ENCODE measurements at regions not wholly inside any gene's neighbourhood (a gene's known extent, or its start where the extent isn't known, plus 50 kb on each side); places are given as distances from the start of the nearest gene placed in this dataset.
"Not testable (repeated sequence)": the region's sequence is repeated elsewhere in the genome, so short reads cannot be mapped to it uniquely, and the experiment has no call there.

DNA sequence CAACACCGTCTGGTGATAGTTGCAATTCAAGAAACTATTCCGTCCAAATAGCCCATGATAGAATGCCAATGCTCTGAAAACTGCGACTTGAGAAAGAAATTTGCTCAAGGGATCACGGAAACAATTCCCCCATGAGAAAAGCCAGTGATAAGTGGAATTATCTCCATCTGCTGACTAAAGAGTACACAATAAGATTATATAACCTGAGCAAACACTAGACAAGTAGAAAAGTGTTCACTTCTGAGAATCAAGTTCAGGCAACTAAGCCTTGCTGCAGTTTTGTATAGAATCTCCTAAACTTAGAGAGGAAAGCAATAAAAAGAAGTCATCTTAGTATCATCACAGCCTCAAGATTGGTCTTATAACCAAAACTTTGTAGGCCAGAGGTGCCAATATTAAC is 336.3 kb upstream of the NRXN1 start:
- DNase-seq, result no peak

DNA sequence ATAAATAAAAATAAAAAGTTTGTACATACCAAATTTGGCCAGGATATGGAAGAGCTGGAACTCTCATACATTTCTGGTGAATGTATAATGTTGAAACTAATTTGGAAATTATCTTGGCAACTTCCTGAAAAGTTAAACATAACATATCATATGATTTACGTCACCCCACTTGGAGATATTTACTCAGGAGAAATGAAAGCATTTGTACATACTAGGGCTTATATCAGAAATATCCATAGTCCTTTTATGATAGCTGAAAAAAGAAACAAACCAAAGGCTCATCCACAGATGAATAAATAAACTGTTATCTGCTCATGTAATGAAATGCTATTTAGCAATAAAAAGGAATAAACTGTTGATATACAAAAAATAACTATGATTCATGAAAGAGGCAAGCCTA is 318.2 kb upstream of the NRXN1 start:
- no peak for DNase-seq

DNA sequence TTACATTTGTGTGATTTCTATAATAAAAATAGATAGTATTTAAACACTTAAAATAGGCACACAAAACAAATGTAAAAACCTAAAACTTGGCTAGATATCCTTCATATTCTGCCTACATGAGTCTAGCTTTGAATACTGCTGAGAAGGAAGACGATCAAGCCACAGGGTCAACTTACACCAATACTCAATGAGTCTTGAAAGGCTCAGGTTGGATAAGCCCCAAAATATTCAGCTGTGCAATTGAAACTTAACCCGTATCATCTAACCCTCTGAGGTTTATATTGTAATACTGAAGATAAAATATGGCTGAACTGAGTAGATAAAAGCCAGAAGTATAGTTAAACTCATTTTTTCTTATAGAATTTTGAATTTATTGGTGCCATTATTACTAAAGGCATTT is 313.0 kb upstream of the NRXN1 start:
- no peak for DNase-seq

DNA sequence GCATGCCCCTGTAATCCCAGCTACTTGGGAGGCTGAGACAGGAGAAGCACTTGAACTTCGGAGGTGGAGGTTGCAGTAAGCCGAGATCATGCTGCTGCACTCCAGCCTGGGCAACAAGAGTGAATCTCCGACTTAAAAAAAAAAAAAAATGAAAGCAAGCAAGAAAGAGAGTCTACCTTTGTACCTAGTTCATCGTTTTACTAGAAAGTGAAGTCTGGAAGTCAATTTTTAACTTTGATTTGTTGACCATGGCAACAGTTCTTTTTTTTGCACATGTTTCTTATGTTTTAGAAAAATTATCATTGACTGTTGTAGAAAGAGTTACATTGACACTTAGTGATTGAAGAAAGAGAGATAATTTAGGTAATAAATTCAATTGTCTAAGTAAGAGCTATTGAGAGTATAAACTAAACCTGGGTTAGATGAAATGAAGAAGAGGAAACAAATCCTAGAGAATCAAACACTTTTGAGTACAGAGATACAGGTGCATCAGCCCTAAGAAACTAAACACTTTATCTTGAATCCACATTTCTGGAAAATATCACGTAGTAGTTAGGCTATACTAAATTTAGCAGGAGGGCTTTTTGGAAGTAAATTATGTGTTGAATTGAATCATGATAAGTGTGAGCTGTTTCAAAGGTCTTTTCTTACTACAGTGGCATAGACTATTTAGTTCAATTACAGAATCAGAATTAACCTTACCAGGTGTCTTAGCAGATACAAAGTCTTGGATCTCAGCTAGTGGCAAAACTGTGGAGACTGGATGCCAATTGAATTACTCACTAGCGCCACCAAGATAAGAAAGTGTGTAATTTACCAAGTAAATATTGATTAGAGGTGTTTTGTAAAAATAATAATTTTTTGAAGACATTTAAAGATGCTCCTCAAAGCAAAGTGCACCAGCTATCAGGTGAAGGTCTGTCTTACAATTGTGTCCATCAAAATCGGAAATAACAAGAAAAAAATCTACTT is 303.4 kb upstream of the NRXN1 start:
- DNase-seq, result no peak

DNA sequence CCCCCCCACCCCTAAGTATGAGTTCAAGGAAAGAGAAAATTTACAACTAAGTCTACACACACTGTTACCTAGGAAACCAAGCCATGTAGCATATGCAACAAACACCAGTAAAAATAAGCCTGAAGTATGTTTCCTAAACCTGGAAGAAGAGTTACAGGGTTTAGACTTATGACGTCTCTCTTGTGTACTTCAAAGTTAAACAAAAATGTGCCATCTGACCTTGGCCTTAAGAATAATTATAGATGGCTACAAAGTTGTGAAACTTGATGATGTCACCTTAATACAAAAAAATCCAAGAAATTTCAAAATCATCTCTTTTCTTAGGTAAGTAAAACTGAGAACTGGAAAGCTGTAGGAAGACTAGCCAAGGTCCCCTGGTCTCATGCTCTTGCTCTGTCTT is 297.6 kb upstream of the NRXN1 start:
- DNase-seq, result no peak

DNA sequence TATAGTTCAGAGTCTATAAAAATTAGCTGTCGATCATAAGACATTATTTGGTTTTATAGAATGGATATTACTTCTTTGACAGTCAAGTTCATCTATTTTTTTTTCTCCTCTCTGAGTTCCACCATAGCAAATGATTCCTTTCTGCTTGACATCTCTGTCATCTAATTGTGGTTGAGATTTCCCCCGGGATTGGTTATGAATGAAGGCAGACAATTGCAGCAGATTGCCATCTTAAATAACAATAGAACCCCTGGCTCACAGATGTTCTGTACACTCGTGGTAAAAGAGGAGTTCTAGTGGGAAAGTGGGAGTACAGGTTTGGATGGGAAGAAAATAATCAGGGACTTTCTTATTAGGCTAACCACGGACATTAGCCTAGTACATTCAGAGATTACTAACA is 292.1 kb upstream of the NRXN1 start:
- DNase-seq, result no peak

DNA sequence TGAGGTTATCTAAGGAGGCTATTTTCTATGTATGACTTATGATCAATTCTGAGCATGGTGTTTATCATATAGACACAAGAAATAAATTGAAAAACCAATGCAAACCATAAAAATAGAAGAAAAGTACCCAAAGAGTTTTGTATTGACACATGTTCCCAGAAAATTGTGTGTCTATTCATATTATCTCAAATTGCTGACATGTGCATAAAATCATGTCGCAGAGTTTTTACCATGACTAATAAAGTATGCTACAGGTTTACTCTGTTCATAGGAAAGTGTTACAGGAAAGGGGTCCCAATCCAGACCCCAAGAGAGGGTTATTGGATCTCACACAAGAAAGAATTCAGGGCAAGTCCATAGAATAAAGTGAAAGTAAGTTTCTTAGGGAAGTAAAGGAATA is 290.7 kb upstream of the NRXN1 start:
- DNase-seq, result no peak

DNA sequence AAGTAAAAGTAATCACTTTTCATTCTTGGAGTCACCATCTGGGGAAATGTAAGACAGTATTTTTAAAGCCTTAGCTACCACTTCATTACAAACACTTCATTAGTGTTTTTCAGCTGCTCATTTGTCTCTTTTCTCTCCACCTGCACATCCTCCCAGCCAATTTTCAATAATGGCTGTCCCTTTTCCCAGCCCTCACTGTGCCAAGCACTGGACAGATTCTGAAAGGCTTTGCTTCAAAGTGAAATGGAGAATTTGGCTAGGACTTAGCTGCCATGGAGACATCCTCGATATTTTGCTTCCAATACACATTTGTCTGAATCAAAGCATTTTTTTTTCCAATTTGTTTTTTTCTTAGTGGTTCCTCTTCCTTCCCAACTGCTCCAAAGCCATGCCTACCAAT is 272.4 kb upstream of the NRXN1 start:
- DNase-seq, result no peak

DNA sequence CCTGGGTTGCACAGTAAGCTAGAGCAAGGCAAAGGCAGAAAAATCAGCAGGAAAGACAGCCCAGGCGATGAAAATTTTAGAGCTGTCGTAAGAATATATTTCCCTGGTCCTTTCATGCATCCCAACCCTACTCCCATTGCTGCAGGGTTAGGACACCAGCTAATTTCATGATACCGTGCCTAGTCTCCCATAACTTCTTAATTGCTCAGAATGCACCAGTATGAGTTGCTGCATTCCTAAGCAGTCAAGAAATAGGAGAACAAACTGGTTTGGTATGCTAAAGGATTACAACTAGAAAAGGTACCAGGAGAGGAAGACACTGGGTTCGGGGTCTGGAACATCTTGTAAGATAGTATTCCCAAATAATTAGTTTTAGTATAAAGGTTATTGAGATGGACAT is 269.4 kb upstream of the NRXN1 start:
- DNase-seq, result no peak

DNA sequence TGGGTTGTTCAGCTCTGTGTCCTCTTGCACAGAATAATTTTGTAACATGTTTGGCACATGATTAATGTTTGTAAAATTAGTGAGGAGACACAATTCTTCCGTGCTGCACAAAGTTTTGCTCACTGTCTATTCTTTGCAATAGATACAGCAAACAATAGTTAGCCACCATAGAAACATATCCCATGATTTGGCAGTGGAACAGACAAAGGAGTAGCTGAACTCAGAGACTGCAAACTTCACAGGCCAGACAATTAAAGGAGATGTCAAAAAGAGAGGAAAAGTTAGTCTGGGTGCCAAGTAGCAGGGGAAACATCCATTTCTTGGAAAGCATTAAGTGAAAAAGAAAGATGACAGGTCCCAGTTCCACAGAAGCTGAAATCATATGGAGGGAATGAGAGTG is 267.4 kb upstream of the NRXN1 start:
- DNase-seq, result no peak

DNA sequence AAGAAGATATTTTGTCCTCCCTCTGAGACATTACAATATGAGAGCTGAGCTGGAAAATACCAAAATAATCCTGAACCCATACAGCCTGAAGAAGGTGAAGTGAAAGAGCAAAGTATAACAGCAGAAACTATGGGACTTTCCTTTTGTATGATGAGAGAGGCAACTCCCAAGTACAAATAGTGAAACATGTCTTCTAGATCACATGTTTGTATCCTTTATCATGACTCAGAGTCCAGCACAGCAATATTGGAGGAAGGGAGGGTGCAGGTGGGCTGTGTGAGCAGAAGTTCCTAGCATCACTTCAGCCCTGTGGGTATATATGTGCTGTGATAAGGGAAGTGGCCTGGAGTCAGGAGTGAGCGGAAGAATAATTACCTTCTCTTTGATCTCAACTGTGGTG is 265.6 kb upstream of the NRXN1 start:
- no peak for DNase-seq

DNA sequence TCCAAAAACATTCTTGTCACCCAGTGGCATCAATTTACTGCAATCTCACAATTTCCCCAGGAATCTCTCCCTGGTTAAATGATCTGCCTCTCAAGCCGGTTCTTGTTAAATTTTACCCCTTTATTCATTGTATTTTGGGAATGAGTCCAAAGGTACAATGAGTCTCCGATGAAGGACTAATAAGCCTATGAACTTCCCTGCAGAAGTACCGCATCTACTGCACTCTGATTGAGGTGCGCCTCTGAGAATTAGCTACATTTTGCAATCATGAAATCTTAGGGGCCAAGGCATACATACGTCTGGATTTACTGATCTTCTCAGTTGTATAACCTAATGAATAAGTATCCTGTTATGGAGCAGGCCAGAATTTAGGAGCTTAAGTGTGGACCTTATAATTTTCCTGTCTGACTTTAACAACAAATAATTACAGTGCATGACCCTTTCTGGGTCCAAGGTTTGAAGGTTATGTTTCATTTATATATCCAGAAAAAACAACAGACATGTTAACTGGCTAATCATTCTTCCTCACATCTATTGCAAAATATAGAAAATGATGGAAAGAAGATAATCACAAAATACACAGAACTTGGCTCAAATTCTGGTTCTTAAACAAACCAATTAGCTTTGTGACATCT is 261.8 kb upstream of the NRXN1 start:
- no peak for DNase-seq

DNA sequence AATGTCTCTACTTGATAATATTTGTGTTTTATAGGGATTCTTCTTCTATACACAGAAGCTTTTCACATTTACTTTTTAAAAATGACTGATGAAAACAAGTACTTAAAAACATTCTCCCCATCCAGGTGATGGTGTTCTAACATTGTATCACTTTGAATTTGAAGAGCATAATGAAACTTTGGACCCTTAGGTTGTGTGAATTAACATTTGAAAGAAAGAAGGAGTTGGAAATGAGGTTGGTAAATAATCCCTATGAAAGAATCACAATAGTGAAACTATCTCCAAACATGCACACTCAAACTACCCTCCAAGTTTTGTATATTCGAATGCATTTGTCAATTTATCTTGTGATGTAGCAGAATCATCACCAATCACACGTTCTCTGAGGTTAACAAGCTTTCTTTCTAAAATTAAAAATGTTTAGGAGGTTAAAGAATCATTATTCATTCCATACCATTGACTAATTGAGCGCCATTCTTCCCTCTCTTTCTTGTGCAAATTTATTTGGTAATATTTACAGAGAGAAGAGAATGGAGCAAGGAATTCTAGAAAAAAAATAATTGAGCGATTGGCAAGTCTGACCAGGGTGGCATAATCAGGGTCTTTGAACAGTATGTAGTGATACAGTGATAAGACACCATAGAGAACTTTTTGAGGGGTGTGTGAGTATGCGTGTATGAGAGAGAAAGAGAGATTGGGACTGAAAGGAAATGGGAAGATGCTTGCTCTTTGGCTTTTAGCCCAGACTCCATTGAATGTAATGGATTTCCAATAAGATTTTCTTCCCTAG is 260.0 kb upstream of the NRXN1 start:
- no peak for DNase-seq

DNA sequence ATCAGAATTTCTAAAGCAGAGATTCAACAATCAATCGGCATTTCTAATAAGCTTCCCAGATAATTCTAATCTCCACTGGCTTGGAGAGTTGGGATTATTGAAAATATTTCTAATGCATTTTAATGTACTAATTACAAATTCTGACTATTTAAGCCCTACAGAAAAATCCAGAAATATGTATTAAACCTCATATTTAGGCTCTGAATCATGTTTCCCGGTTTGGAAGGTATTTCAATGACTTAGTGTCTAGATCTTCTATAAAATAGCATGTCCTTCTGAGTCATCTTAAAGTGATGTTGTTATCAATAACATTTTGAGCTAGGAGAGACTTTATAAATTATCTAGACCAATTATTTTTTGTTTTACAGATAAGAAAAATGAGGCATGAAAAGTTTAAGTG is 258.8 kb upstream of the NRXN1 start:
- no peak for DNase-seq

DNA sequence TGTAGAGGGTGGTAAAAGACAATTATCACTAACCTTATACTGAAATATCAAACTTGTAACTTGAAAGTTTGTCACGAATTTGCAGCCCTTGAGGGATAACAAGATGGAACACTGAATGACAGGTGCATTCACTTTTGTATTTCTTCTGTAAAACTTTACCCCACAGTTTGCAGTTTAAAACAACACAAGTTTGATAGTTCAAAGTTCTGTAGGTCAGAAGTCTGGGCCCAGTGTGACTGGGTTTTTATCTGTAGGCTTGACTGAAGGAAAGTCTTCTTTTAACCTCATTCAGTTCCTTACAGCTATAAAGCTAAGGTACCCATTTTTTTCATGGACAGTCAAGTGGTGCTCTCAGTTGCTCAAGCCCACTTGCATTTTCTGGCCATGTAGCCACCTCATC is 257.1 kb upstream of the NRXN1 start:
- no peak for DNase-seq

DNA sequence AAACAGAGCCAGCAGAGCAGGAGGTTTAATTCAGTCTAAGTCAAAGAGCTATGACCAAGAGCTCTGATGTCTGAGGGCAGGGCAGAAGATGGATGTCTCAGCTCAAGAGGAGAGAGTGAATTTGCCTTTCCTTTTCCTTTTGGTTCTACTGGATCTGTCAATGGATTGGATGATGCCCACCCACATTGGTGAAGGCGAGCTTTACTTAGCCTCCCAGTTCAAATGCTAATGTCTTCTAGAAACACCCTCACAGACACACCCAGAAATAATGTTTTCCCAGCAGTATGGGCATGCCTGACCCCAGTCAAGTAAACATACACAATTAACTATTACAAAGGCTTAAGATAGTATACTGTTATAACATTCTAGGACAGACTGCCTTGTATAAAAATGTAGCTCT is 236.3 kb upstream of the NRXN1 start:
- DNase-seq, result no peak

DNA sequence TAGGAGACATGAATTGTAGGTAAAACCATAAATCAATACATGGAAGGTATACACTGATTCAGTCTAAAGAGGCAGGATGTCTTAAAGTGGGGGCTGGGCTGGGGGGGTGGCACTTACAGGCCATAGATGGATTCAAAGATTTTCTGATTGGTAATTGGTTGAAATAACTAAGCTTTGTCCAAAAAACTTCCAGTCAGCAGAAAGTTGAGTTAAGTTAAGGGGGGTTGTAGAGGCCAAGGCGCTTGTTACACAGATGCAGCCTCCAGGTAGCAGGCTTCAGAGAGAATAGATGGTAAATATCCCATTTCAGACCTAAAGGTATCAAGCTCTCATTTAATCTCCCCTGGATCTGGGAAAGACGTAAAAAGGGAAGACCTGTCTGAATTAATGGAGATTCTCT is 233.6 kb upstream of the NRXN1 start:
- DNase-seq, result no peak

DNA sequence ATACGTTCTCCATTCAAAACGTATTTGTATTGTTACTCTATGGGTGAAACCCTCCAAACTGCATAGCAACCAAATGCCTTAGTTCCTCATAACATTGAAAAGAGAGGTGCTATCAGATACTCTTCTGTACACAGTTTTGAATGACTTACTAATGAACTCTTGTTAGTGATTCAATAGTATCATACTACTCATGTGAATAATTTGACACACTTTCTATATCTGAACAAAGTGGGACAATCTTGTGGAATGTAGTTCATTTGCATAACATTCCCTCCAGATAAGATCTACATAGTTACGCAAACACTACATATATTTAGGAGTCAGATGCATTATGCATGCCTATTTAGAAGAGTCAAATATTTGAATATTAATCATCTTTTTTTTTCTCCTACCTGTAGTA is 232.0 kb upstream of the NRXN1 start:
- DNase-seq, result no peak

DNA sequence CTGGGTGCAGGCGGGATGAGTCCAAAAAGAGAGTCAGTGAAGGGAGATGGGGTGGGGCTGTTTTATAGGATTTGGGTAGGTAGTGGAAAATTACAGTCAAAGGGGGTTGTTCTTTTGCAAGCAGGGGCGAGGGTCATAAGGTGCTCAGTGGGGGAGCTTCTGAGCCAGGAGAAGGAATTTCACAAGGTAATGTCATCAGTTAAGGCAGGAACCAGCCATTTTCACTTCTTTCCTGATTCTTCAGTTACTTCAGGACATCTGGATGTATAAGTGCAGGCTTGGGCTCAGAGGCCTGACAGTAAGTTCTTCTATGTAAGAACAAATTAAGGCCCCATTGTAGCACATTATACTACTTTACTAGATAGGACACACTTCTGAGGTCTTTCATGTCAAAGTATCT is 231.2 kb upstream of the NRXN1 start:
- not testable (repeated sequence) for DNase-seq

DNA sequence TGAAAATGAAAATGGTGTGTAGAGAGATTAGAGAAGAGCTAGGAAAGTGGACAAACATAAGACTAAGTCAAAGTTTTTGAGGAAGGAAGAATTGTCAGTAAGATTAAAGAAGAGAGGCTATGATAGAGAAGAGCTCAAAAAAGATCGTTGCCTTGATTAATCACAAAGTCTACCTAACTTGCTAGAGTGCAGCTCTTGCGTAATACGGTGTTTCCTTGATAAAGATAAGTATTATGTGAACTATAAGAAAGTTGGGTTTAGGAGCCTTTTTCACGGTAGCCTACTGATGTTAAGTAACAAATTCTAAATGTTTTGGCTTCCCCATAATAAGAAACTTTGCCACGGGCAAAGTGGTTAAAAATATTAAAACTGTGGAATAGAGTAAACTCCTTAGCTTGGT is 226.4 kb upstream of the NRXN1 start:
- no peak for DNase-seq

DNA sequence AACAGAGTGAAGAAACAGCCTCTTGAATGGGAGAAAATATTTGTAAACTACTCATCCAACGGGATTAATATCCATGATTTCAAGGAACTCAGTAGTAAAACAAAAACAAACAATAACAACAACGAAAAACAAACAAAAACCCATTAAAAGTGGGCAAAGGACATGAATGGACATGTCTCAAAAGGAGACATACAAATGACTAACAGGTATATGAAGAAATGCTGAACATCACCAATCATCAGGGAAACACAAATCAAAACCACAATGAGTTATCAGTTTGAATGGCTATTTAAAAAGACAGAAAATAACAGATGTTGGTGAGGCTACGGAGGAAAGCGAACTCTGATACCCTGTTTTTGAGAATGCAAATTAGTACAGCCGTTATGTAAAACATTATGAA is 224.8 kb upstream of the NRXN1 start:
- no peak for DNase-seq

DNA sequence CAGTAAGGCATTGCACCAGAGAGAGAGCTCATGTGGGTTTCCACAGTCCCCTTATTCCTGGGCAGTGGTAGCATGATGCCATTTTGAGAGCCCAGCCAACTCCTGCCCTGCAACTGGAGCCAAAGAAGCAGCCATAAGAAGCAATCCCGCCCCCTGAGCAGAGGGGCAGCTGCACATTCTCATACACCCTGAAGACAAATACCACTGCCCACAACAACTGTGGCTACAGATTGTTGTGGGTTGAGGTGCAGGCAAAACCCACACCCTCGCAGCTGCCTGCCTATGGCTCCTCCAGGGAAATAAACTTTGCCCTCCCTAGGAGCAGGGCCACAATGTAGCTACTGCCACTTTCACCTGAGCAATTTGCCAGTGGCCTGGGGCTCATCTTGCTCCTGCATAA is 219.4 kb upstream of the NRXN1 start:
- DNase-seq, result no peak

DNA sequence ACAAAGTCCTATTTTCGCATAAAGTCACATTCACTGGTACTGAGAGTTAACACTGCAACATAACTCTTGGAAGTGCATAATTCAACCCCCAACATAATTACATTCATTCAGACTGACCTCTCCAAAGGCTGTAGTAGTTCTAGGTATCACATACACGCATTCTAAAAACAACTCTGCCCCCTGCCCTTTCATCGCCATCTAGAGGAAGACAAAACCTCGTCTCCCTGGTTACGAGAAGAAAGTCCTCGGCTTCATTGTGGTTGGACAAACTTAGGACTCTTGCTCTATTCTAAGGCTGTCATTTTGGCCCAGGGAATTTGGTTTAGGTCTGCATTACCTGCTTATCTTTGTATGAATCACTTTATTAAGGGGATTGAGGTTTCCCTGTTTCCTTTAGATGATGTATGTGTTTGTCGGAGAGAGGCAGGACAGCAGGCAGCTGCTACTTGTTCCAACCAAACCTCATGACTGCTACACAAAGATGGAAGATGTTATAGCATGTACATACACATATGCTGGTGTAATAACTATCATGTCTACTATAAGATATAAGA is 215.4 kb upstream of the NRXN1 start:
- DNase-seq, result no peak
